Stimulated activated CD4-positive, alpha-beta T cell treated with anti-CD3 and anti-CD28 coated beads, Interleukin-12 subunit alpha, Interleukin-12 subunit beta, amount 100 ng/mL, for 48 hours (primary cell): ENCODE measurements at regions not wholly inside any gene's neighbourhood (a gene's known extent, or its start where the extent isn't known, plus 50 kb on each side); places are given as distances from the start of the nearest gene placed in this dataset.
"Not testable (repeated sequence)": the region's sequence is repeated elsewhere in the genome, so short reads cannot be mapped to it uniquely, and the experiment has no call there.

ENCODE experiments used
- DNase-seq, 3 donors: peaks; one replicate each; pipeline ENCODE4 v3.0.0-alpha.2; 2020; ENCODE audit warnings: low read depth in 2 of 3, low spot score in 1 of 3

DNA sequence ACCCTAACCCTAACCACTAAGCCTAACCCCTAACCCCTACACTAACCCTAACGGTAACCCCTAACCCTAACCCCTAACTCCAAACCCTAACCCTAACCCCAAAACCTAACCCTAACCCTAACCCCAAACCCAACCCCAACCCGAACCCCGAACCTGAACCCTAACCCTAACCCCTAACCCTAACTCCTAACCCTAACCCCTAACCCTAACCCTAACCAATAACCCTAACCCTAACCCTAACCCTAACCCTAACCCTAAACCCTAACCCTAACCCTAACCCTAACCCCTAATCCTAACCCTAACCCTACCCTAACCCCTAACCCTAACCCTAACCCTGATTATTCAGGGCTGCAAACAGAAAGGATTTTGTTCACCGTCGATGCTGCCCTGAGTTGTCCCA, 144.6 kb upstream of the DUSP22 start:
- not testable (repeated sequence) for DNase-seq

- DNase-seq: peak; percentile 90 to 97 (median 93)
These were observed 144.0 kb upstream of the DUSP22 start for GRCh38 chr6:148051-148984.

DNA sequence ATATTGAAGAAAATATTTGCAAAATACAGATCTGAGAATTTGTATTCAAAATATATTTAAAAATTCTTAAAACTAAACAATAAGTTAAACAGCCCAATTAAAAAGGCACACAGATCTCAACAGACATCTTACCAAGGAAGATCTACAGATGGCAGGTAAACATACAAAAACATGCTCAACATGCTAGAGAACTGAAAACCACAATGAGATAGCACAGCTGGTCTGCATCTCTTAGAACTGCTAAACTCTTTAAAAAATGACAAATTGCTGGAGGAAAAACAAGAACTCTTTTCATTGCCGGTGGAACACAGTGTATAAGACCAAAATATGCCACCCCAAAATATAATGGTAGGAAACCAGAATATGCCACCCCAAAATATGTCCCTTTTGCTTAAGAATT, 142.1 kb upstream of the DUSP22 start:
- not testable (repeated sequence) for DNase-seq

GRCh38 chr6:152436-152835, 139.9 kb upstream of the DUSP22 start:
- not testable (repeated sequence) for DNase-seq

DNA sequence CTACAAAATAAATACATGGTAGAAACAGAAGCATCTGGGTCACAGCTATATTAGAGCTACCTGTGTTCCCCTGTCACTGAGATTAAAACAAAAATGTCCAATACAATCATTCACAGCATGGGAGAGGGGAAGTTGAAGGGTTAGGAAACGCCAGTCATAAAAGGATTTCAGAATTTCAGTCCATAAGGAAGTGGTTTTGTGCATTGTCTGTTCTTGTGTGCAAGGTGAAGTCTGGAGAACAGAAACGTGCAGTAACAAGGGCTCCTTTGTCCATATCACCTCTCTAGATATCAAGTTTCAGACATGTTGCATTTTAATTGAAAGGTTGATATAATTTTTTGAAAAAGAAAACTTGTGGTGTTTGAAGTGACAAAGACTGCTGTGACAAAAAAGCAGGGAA, 139.3 kb upstream of the DUSP22 start:
- DNase-seq: not testable (repeated sequence)

DNA sequence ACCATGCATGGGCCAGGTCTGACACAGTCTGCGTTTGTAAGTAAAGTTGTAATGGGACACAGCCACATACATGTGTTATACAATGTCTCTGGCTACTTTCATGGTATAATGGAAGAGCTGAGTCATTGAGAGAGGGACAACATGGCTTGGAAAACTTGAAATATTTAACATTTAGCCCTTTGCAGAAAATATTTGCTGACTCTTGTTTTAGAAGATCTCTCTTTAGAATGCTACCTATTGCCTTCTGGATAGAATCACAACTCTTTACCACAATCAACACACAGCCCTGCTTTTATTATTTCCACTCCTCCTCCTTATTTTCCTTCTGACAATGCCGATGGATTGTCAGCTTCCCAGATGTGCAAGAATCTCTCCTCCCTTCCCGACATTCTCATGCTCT, 138.4 kb upstream of the DUSP22 start:
- not testable (repeated sequence) for DNase-seq

DNA sequence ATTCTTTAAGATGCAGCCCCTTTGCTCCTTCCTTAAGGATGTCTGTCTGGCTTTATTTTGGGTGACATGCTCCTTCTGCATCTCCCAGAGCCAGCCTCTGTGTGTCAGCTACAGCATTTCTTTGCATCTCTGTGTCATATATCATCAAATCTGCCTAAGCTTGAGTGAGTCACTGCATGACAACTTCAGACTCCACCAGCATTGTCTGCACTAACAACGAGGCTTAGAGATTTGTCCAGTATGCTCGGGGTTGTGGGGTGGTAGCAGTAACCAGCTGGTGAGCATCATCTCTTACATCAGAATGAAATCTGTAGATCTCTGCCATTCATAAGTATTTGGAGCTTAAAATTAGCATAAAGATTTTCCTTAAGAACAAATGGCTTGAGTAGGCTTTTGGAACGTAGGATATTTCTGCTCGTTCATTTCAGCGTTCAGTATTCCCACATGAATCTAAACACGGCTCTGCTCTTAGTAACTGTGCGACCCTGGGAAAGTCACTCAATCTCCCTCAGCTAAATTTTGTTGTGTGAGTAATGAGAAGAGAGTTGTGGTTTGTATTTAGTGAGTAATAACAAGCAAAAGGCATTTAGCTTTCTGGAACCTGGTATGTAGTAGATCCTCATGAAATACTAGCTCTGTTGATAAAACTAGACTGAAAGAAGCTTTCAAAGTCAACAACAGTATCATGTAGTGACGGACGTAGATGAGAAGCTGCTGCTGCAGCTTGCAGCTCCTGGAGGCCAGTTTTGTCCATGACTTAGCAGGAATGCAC, 137.8 kb upstream of the DUSP22 start:
- DNase-seq: peak in 1 of 3 donors; percentile 13

DNA sequence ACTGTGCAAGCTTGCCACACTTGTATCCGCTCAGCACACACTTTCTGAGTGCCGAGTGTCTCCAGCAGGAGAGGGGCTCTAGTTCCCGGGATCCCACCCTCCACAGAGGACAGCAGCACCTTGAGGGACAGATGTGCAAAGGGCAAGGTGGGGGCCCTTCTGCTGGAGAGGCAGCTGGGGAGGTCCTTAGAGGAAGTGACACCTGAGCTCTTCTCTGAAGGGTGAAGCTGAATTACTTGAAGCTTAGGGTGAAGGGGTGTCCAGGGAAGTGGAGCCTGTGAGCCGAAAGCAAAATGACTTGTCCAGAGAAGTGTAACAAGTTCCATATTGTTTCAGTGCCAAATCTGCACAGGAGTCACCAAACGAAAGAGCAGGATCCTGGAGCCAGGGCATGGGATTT, 136.3 kb upstream of the DUSP22 start:
- DNase-seq: no peak

GRCh38 chr6:156441-157140, 135.7 kb upstream of the DUSP22 start:
- DNase-seq: not testable (repeated sequence)

DNA sequence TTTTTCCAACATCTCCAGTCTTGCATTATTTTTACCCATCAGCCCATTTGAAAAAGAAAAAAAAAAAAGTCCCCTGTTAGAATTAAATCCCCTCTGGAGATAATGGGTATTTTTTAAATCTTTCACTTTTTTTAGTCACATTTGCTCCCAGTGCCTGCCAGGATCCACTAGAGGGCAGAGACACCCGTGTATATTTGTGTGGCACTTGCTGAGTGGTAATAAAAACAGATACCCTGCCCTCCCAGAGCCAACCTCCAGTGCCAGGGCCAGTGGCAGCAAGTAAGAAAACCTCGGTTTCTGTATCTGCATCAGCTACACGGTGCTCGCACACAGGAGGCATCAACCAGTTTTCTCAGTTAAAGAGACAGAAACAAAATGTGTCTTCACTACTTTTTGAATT, 135.1 kb upstream of the DUSP22 start:
- not testable (repeated sequence) for DNase-seq

GRCh38 chr6:161657-162056, 130.6 kb upstream of the DUSP22 start:
- DNase-seq: not testable (repeated sequence)

- no peak for DNase-seq
These were observed 127.6 kb upstream of the DUSP22 start for GRCh38 chr6:164720-165119.

DNA sequence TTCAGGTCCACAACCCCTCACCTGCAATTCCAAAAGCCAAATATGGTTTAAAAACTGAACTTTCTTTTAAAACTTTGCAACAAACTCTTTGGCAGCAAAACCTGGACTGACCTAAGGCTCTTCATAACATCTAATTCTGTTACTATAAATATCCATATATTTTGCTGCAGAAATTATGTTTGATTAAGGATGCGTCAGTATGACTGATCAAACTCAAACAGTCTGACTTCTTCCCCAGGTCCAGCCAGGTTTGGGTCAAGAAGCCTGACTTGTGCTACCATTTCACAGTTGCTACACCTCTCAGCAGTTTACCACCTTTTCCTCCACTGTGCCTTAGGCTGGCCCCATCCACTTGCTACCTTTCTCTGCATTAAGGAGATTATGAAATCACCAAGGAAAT, 127.0 kb upstream of the DUSP22 start:
- no peak for DNase-seq

GRCh38 chr6:165906-166305, 126.4 kb upstream of the DUSP22 start:
- DNase-seq: no peak

GRCh38 chr6:168865-169455, 123.3 kb upstream of the DUSP22 start:
- DNase-seq: no peak

GRCh38 chr6:174036-174435, 118.3 kb upstream of the DUSP22 start:
- no peak for DNase-seq

DNA sequence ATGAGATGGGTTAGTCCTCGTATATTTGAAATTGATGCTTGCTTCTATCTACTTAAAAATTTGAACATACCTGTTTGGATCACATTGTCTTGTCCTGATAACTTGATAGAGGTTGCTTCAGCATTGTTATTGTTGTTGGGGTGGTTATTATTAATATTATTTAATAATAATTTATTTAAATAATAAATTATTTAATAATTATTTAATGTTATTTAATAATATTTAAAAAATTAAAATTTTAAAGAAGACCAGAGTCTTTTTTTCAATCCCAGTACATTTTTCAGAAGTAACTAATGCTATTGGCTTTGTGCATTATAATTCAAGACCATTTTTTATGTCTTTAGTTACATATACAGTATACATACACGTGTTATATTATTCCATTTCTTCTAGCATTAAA, 116.6 kb upstream of the DUSP22 start:
- DNase-seq: no peak

GRCh38 chr6:176766-177165, 115.5 kb upstream of the DUSP22 start:
- no peak for DNase-seq

GRCh38 chr6:178119-178518, 114.2 kb upstream of the DUSP22 start:
- no peak for DNase-seq

DNA sequence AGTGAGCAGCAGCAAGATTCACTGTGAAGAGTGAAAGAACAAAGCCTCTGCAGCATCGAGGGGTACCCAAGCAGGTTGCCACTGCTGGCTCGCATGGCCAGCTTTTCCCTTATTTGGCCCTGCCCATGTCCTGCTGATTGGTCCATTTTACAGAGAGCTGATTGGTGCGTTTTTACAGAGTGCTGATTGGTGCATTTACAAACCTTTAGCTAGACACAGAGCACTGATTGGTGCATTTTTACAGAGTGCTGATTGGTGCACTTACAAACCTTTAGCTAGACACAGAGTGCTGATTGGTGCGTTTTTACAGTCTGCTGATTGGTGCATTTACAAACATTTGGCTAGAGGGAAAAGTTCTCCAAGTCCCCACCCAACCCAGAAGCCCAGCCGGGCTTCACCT, 113.4 kb upstream of the DUSP22 start:
- DNase-seq: not testable (repeated sequence)

- no peak for DNase-seq
These were observed 112.8 kb upstream of the DUSP22 start for GRCh38 chr6:179340-179950.
